ENCODE measurements at regions not wholly inside any gene's neighbourhood (a gene's known extent, or its start where the extent isn't known, plus 50 kb on each side); places are given as distances from the start of the nearest gene placed in this dataset.
A peak's percentile ranks its signal among the peaks of the same experiment; 100 is the strongest.
"Not testable (repeated sequence)": the region's sequence is repeated elsewhere in the genome, so short reads cannot be mapped to it uniquely, and the experiment has no call there.

- DNase-seq (ENCODE audit: low spot score), result no peak
Observed at GRCh38 chr16:75780669-75781068, 54.4 kb upstream of the CPHXL start.

GRCh38 chr16:75781683-75782343, 55.5 kb upstream of the CPHXL start:
- DNase-seq (ENCODE audit: low spot score), result no peak

- no peak for DNase-seq (ENCODE audit: low spot score)
Observed at GRCh38 chr16:75787440-75787839, 61.1 kb upstream of the CPHXL start.

- DNase-seq (ENCODE audit: low spot score), result peak; percentile 43
Observed at GRCh38 chr16:75789237-75789636, 62.9 kb upstream of the CPHXL start.

- DNase-seq (ENCODE audit: low spot score), result no peak
Observed at GRCh38 chr16:75792771-75793492, 66.6 kb upstream of the CPHXL start.

- DNase-seq (ENCODE audit: low spot score), result no peak
Observed at GRCh38 chr16:75793641-75794040, 67.4 kb upstream of the CPHXL start.

- DNase-seq (ENCODE audit: low spot score), result no peak
Observed at GRCh38 chr16:75794426-75794825, 68.1 kb upstream of the CPHXL start.

GRCh38 chr16:75798714-75799113, 72.4 kb upstream of the CPHXL start:
- no peak for DNase-seq (ENCODE audit: low spot score)

GRCh38 chr16:75801307-75801706, 75.0 kb upstream of the CPHXL start:
- DNase-seq (ENCODE audit: low spot score), result no peak

- no peak for DNase-seq (ENCODE audit: low spot score)
Observed at GRCh38 chr16:75803753-75804152, 77.5 kb upstream of the CPHXL start.

- DNase-seq (ENCODE audit: low spot score), result no peak
Observed at GRCh38 chr16:75804368-75804767, 78.1 kb upstream of the CPHXL start.

- DNase-seq (ENCODE audit: low spot score), result no peak
Observed at GRCh38 chr16:75805946-75806345, 79.7 kb upstream of the CPHXL start.

GRCh38 chr16:75806487-75806886, 80.2 kb upstream of the CPHXL start:
- DNase-seq (ENCODE audit: low spot score), result no peak

GRCh38 chr16:75810342-75810741, 84.1 kb upstream of the CPHXL start:
- DNase-seq (ENCODE audit: low spot score), result no peak

- no peak for DNase-seq (ENCODE audit: low spot score)
Observed at GRCh38 chr16:75811020-75811634, 84.8 kb upstream of the CPHXL start.

GRCh38 chr16:75818491-75818890, 92.2 kb upstream of the CPHXL start:
- DNase-seq (ENCODE audit: low spot score), result no peak

- no peak for DNase-seq (ENCODE audit: low spot score)
Observed at GRCh38 chr16:75820672-75821071, 94.4 kb upstream of the CPHXL start.

GRCh38 chr16:75821117-75821516, 94.8 kb upstream of the CPHXL start:
- DNase-seq (ENCODE audit: low spot score), result no peak

- DNase-seq (ENCODE audit: low spot score), result not testable (repeated sequence)
Observed at GRCh38 chr16:75825750-75826149, 99.5 kb upstream of the CPHXL start.

GRCh38 chr16:75827372-75828038, 101.2 kb upstream of the CPHXL start:
- not testable (repeated sequence) for DNase-seq (ENCODE audit: low spot score)

GRCh38 chr16:75833385-75833784, 107.1 kb upstream of the CPHXL start:
- not testable (repeated sequence) for DNase-seq (ENCODE audit: low spot score)

GRCh38 chr16:75836347-75837010, 110.2 kb upstream of the CPHXL start:
- DNase-seq (ENCODE audit: low spot score), result no peak

All from D341Med (cell line).